ENCODE measurements at regions not wholly inside any gene's neighbourhood (a gene's known extent, or its start where the extent isn't known, plus 50 kb on each side); places are given as distances from the start of the nearest gene placed in this dataset.

GRCh38 chr7:41808541-41808940, 105.7 kb upstream of the INHBA start:
- Histone ChIP-seq H3K4me1 (no peaks in the 10 kb centered on the region), H3K27ac (no peak overlapping the region), H3K36me3 (no peaks in the 10 kb centered on the region), H3K4me3 (no peak overlapping the region), H3K9me3 (peaks cover 0 to 4% (median 0%) of the 10 kb centered on the region in 8 donors), H3K27me3 (replicated peaks in 1 of 7) (no peaks in the 10 kb centered on the region)
- TF ChIP-seq POLR2AphosphoS5 (IDR thresholded peaks at IDR 0.05) (no peak), CTCF (IDR thresholded peaks at IDR 0.05 in 8 of 11, conservative IDR thresholded peaks at IDR 0.05 in 3 of 11) (no peak), POLR2A (IDR thresholded peaks at IDR 0.05) (no peak)
- intact Hi-C loops (cut with DNase I; ENCODE audit: low total_unique reads), result no loop called here
- WGBS, 5 donors, result 85 to 99% (median 92%) methylated on average over 3 of the region's 3 CpGs
- no peak for DNase-seq

- no peak overlapping the region for H3K27ac ChIP-seq
- H3K4me1 ChIP-seq, result no peaks in the 10 kb centered on the region
- DNase-seq, result no peak
- no peak for TF ChIP-seq POLR2A (IDR thresholded peaks at IDR 0.05)
- no peak for TF ChIP-seq CTCF (IDR thresholded peaks at IDR 0.05 in 8 of 11, conservative IDR thresholded peaks at IDR 0.05 in 3 of 11)
- no peak for TF ChIP-seq POLR2AphosphoS5 (IDR thresholded peaks at IDR 0.05)
- no peaks in the 10 kb centered on the region for H3K27me3 ChIP-seq (replicated peaks in 1 of 7)
- peaks cover 0 to 4% (median 0%) of the 10 kb centered on the region in 8 donors for H3K9me3 ChIP-seq
- intact Hi-C loops (cut with DNase I; ENCODE audit: low total_unique reads), result no loop called here
- WGBS, 5 donors, result 73 to 91% (median 82%) methylated on average over 2 of the region's 2 CpGs
- no peaks in the 10 kb centered on the region for H3K36me3 ChIP-seq
- H3K4me3 ChIP-seq, result no peak overlapping the region
Observed at GRCh38 chr7:41803569-41803968, 100.7 kb upstream of the INHBA start.

GRCh38 chr7:41796331-41796730, 93.4 kb upstream of the INHBA start:
- DNase-seq, result no peak
- Histone ChIP-seq H3K36me3 (no peaks in the 10 kb centered on the region), H3K9me3 (no peaks in the 10 kb centered on the region), H3K4me3 (no peak overlapping the region), H3K27ac (no peak overlapping the region), H3K4me1 (no peaks in the 10 kb centered on the region), H3K27me3 (replicated peaks in 1 of 7) (no peaks in the 10 kb centered on the region)
- intact Hi-C loops (cut with DNase I; ENCODE audit: low total_unique reads), result no loop called here
- no peak for TF ChIP-seq CTCF (IDR thresholded peaks at IDR 0.05 in 8 of 11, conservative IDR thresholded peaks at IDR 0.05 in 3 of 11)
- no peak for TF ChIP-seq POLR2A (IDR thresholded peaks at IDR 0.05)
- no peak for TF ChIP-seq POLR2AphosphoS5 (IDR thresholded peaks at IDR 0.05)

- TF ChIP-seq POLR2A (IDR thresholded peaks at IDR 0.05) (no peak), CTCF (IDR thresholded peaks at IDR 0.05 in 8 of 11, conservative IDR thresholded peaks at IDR 0.05 in 3 of 11) (no peak), POLR2AphosphoS5 (IDR thresholded peaks at IDR 0.05) (no peak)
- intact Hi-C loops (cut with DNase I; ENCODE audit: low total_unique reads), result no loop called here
- H3K4me3 ChIP-seq, result no peak overlapping the region
- DNase-seq, result no peak
- 51 to 70% (median 57%) methylated on average over 6 of the region's 6 CpGs for WGBS, 5 donors
- no peak overlapping the region for H3K27ac ChIP-seq
- no peaks in the 10 kb centered on the region for H3K9me3 ChIP-seq
- H3K4me1 ChIP-seq, result no peaks in the 10 kb centered on the region
- no peaks in the 10 kb centered on the region for H3K36me3 ChIP-seq
- H3K27me3 ChIP-seq (replicated peaks in 1 of 7), result no peaks in the 10 kb centered on the region
Observed at GRCh38 chr7:41795276-41795833, 92.5 kb upstream of the INHBA start.

Measured in spleen (tissue), 11 donors.